AG04450 (cell line): ENCODE measurements at regions not wholly inside any gene's neighbourhood (a gene's known extent, or its start where the extent isn't known, plus 50 kb on each side); places are given as distances from the start of the nearest gene placed in this dataset.

ENCODE experiments used
- CTCF ChIA-PET: fragments of 300-600, 350-600 bp; formaldehyde crosslinking; extraction: SDS; loops from one replicate; lab custom pipeline; 2022; ENCODE audit warnings: antibody characterized with exemption, inconsistent platforms; lab: Charles Lee
- POLR2A ChIA-PET: fragments of 350-600 bp; formaldehyde crosslinking; extraction: SDS; loops from one replicate; lab custom pipeline; 2021; ENCODE audit warnings: antibody characterized with exemption, inconsistent platforms; lab: Yijun Ruan, JAX
- DNase-seq: peaks from one replicate; pipeline ENCODE4 v3.0.0-alpha.2; 2011; ENCODE audit warnings: low read depth, low spot score
- H3K27ac ChIP-seq: one replicate; pipeline ENCODE4 v1.5.1; 2012; ENCODE audit warnings: low read depth, low read length, control low read depth
- H3K27me3 ChIP-seq: one replicate; pipeline ENCODE4 v1.6.0; 2012; ENCODE audit warnings: low read length; ENCODE audit not compliant: control insufficient read depth, insufficient read depth
- H3K4me3 ChIP-seq: 2 replicates; pipeline ENCODE4 v1.5.1; 2011; ENCODE audit warnings: mild to moderate bottlenecking, low read depth, low read length, control low read depth
- H3K9me3 ChIP-seq: 2 replicates; pipeline ENCODE4 v1.5.1; 2012; ENCODE audit warnings: low read length; ENCODE audit not compliant: control insufficient read depth, insufficient read depth
- TF ChIP-seq, protein P1 (sequence below): IDR thresholded peaks from 2 replicates; pipeline ENCODE4 v1.5.1; 2011; ENCODE audit warnings: low read depth, low read length, control low read depth, inconsistent platforms

DNA sequence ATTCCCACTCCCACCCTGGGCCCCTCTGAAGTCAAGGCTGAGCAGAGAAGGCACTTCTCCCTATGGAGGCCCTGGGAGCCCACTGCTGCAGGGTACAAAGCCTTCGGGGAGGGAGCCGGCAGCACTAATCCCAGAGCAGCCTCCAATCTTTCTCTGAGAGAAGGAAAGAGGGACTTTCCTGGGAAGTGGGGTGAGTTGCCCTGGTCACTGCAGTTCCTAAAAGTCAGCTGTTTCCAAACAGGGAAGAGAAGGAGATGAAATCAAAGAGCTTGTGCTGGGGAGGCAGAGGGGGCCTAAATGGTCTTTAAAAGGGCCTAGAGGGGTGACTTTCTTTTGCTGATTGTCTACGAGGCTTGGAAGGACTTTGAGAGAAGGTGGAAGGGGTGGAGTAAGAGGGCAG, 264.7 kb downstream of the TNS1 start:
- H3K9me3 ChIP-seq: no peaks in the 10 kb centered on the region; the same call in 1 of the 2 replicates
- no peak for DNase-seq
- no peak overlapping the region for H3K4me3 ChIP-seq
- H3K27me3 ChIP-seq: no peaks in the 10 kb centered on the region
- CTCF ChIA-PET: no interaction called here
- no peak overlapping the region for H3K27ac ChIP-seq
- POLR2A ChIA-PET: interaction anchor here (0.6 kb wide), 1 partner anchor 192 kb away, joined by 3 read pairs; no protein-coding TSS in a partner anchor
- TF ChIP-seq, protein P1, sequence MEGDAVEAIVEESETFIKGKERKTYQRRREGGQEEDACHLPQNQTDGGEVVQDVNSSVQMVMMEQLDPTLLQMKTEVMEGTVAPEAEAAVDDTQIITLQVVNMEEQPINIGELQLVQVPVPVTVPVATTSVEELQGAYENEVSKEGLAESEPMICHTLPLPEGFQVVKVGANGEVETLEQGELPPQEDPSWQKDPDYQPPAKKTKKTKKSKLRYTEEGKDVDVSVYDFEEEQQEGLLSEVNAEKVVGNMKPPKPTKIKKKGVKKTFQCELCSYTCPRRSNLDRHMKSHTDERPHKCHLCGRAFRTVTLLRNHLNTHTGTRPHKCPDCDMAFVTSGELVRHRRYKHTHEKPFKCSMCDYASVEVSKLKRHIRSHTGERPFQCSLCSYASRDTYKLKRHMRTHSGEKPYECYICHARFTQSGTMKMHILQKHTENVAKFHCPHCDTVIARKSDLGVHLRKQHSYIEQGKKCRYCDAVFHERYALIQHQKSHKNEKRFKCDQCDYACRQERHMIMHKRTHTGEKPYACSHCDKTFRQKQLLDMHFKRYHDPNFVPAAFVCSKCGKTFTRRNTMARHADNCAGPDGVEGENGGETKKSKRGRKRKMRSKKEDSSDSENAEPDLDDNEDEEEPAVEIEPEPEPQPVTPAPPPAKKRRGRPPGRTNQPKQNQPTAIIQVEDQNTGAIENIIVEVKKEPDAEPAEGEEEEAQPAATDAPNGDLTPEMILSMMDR: no peak

DNA sequence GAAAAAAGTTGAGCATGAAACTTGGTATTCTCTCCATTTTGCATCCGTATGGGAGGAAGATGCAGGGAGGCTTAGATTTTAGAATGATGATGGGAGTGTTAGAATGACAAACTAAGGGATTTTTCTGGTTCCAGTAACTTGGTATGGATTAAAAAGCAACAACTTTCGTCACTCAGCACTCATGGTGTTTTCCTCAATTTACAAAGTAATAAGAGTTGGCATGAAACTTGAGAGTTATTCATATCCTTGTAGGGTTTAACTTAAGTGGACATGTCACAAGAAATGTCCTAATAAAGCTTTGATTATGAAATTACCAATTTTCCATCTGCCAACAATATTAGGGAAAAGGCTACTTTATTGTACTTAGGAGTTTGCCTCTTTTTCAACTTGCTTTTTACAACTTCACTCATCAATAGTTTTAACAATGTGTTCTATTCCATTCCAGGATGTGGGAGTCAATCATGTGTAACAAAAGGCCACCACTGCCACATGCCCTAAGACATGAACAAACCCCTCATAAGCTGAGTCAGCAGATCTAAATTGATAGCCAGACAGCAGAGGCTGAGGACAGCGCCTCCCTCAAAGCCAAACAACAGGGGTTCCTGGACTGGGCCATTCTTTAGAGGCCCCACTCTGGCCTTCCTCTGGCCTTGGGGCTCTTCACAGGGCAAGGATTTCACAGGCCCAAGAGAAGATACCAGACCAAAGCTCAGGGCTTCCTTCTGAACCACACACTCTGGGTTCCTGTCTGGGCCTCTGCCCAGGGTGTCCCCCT, 265.8 kb downstream of the TNS1 start:
- no peaks in the 10 kb centered on the region for H3K27me3 ChIP-seq
- POLR2A ChIA-PET: no interaction called here
- no peak for DNase-seq
- TF ChIP-seq, protein P1: no peak
- H3K27ac ChIP-seq: no peak overlapping the region
- CTCF ChIA-PET: no interaction called here
- no peaks in the 10 kb centered on the region; the same call in 1 of the 2 replicates for H3K9me3 ChIP-seq
- no peak overlapping the region for H3K4me3 ChIP-seq

DNA sequence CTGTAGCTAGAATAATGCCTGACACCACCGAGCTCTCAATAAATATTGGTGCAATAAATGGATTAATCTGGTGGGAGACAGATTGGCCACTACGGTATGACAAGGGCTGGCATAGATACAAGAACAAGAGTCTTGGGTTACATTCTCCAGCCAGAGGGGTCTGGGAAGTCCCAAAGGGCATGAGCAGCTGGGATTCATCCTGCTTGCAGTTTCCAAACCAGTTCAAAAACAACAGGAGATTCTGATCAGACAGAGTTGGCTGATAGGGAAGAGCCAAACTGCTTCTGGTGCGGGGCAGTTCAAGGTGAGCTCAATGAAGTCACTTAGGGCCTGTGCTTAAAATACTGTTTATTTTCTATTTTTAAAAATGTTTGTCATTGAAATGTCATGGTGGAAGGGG, 266.9 kb downstream of the TNS1 start:
- ChIA-PET CTCF (no interaction called here), POLR2A (no interaction called here)
- Histone ChIP-seq H3K4me3 (no peak overlapping the region), H3K9me3 (no peaks in the 10 kb centered on the region; the same call in 1 of the 2 replicates), H3K27ac (no peak overlapping the region), H3K27me3 (no peaks in the 10 kb centered on the region)
- no peak for DNase-seq
- TF ChIP-seq, protein P1: no peak

DNA sequence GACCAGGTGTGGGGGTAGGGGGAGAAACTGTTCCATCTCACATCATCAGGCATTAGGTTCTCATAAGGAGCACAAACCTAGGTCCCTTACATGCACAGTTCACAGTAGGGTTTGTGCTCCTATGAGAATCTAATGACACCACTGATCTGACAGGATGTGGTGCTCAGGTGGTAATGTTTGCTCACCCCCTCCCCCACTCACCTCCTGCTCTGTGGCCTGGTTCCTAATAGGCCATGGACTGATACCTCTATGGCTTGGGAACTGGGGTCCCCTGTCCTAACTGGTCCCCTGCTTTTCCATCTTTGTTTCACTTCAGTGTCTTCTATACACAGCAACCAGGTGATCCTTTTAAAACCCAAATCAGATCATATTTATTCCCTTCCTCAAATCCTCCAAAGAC, 267.8 kb downstream of the TNS1 start:
- Histone ChIP-seq H3K27ac (no peak overlapping the region), H3K9me3 (no peaks in the 10 kb centered on the region; the same call in 1 of the 2 replicates), H3K4me3 (no peak overlapping the region), H3K27me3 (no peaks in the 10 kb centered on the region)
- TF ChIP-seq, protein P1: no peak
- ChIA-PET CTCF (no interaction called here), POLR2A (no interaction called here)
- no peak for DNase-seq

DNA sequence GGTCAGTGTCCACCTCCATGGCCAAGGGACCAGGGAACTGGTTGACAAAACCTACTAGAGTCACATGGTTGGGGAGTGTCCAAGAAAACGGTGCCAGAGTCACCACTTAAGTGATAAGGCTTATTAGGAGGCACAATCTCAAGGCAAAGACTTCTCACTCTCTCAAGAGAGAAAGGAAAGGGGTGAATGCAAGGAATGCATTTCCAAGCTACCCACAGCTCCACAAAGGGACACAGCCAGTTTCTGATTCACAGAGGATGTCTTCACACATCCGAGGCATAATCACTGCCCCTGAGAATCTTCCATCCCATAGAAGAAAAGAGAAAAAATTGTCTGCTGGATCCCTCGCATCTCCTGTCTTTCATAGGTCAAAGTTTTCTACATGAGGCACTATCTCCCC, 269.3 kb downstream of the TNS1 start:
- ChIA-PET CTCF (no interaction called here), POLR2A (no interaction called here)
- no peak for DNase-seq
- no peak overlapping the region for H3K4me3 ChIP-seq
- no peak overlapping the region for H3K27ac ChIP-seq
- no peaks in the 10 kb centered on the region for H3K27me3 ChIP-seq
- H3K9me3 ChIP-seq: no peaks in the 10 kb centered on the region; the same call in 1 of the 2 replicates
- TF ChIP-seq, protein P1: no peak
